ENCODE measurements at regions not wholly inside any gene's neighbourhood (a gene's known extent, or its start where the extent isn't known, plus 50 kb on each side); places are given as distances from the start of the nearest gene placed in this dataset.

- Histone ChIP-seq H3K27ac (no peak overlapping the region), H3K27me3 (no peaks in the 10 kb centered on the region), H3K9me3 (no peaks in the 10 kb centered on the region), H3K4me1 (no peaks in the 10 kb centered on the region), H3K4me3 (no peak overlapping the region), H3K36me3 (no peaks in the 10 kb centered on the region)
- no peak for DNase-seq
- intact Hi-C loops (cut with DNase I; ENCODE audit: low total_unique reads) = no loop called here
- no peak for TF ChIP-seq CTCF (IDR thresholded peaks at IDR 0.05)
These were observed 436.2 kb upstream of the LARGE1 start for GRCh38 chr22:34356481-34356880.

DNA sequence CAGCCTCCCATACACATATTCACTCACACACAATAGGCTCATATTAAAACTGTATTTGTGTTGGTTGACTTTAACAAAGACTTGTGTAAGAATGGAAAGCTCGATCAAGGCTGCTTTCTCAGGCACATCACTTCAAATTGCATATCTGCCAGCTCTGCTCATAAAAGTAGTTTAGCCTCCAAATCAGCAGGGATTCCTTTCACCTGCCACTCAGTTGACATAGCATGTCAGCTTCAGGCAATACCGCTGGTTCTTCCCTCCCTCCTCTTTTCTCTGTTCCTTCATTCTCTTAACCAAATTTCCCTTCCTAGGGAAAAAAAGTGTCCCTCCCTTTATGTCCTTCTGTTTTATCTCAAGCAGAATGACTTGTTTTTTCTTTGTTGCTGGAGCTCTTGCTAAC is 450.4 kb upstream of the LARGE1 start:
- Histone ChIP-seq H3K4me1 (no peaks in the 10 kb centered on the region), H3K27ac (no peak overlapping the region), H3K4me3 (no peak overlapping the region), H3K9me3 (peaks cover 0 to 4% (median 0%) of the 10 kb centered on the region in 3 donors), H3K36me3 (no peaks in the 10 kb centered on the region), H3K27me3 (no peaks in the 10 kb centered on the region)
- TF ChIP-seq CTCF (IDR thresholded peaks at IDR 0.05) = no peak
- intact Hi-C loops (cut with DNase I; ENCODE audit: low total_unique reads) = no loop called here
- no peak for DNase-seq

- no peak overlapping the region for H3K4me3 ChIP-seq
- no peak for DNase-seq
- H3K27me3 ChIP-seq = no peaks in the 10 kb centered on the region
- no peak overlapping the region for H3K27ac ChIP-seq
- TF ChIP-seq CTCF (IDR thresholded peaks at IDR 0.05) = no peak
- no peaks in the 10 kb centered on the region for H3K9me3 ChIP-seq
- H3K4me1 ChIP-seq = no peaks in the 10 kb centered on the region
- no peaks in the 10 kb centered on the region for H3K36me3 ChIP-seq
- intact Hi-C loops (cut with DNase I; ENCODE audit: low total_unique reads) = no loop called here
These were observed 459.5 kb upstream of the LARGE1 start for GRCh38 chr22:34379825-34380224.

DNA sequence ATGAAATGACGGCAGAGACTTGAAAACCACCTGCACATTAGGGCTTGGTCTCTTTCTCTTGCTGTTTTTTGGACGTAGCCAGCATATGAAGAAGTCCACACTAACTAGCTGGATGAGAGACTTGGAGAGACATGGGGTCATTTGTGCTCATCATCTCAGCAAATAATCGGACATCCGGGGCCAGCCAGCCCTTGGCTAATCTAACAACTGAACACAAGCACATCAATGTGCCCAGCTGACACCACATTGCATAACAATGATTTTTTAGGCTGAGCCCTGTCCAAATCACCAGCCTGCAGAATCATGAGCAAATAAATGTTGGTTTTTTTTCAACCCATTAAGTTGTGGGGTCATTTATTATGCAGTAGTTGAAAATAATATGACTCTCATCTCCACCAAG is 460.3 kb upstream of the LARGE1 start:
- no peaks in the 10 kb centered on the region for H3K4me1 ChIP-seq

DNA sequence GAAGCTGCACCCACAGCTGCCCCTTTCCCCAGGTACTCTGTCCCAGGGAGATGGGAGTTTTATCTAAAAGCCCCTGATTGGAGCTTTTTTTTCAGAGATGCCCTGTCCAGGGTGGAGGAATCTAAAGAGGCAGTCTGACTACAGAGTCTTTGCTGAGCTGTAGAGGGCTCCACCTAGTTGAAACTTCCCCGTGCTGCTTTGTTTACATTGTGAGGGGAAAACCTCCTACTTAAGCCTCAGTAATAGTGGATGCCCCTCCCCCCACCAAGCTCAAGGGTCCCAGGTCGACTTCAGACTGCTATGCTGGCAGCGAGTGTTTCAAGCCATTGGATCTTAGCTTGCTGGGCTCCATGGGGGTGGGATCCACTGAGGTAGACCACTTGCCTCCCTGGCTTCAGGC is 470.1 kb upstream of the LARGE1 start:
- intact Hi-C loops (cut with DNase I; ENCODE audit: low total_unique reads) = no loop called here
- Histone ChIP-seq H3K9me3 (peaks cover 0 to 8% (median 0%) of the 10 kb centered on the region in 3 donors), H3K27ac (no peak overlapping the region), H3K4me3 (no peak overlapping the region), H3K4me1 (no peaks in the 10 kb centered on the region), H3K27me3 (no peaks in the 10 kb centered on the region), H3K36me3 (no peaks in the 10 kb centered on the region)
- TF ChIP-seq CTCF (IDR thresholded peaks at IDR 0.05) = no peak
- no peak for DNase-seq

More for the DNA sequence above, 460.3 kb upstream of the LARGE1 start:
- H3K27ac ChIP-seq = no peak overlapping the region
- DNase-seq = no peak
- no peak for TF ChIP-seq CTCF (IDR thresholded peaks at IDR 0.05)
- H3K9me3 ChIP-seq = no peaks in the 10 kb centered on the region
- intact Hi-C loops (cut with DNase I; ENCODE audit: low total_unique reads) = no loop called here
- no peaks in the 10 kb centered on the region for H3K27me3 ChIP-seq
- H3K36me3 ChIP-seq = no peaks in the 10 kb centered on the region
- H3K4me3 ChIP-seq = no peak overlapping the region

DNA sequence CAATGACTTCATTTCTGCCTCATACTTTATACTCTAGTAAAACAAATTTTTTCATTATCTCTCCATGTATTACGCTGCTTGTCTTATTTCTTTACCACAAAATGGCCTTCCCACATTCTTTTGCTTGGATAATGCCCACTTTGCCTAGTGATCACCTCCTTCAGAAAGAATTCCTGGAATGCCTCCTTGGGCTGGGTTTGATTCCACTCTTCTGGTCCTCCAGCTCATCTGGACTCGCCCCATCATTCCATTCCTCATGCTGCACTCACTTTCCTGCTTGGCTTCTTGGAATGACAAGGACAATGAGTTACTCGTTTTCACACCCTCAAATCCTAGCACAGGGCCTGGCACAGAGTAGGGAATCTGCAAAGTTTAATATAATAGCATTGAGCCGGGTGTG is 475.1 kb upstream of the LARGE1 start:
- intact Hi-C loops (cut with DNase I; ENCODE audit: low total_unique reads) = no loop called here
- no peak for TF ChIP-seq CTCF (IDR thresholded peaks at IDR 0.05)

More for the DNA sequence above, 475.1 kb upstream of the LARGE1 start:
- H3K36me3 ChIP-seq = no peaks in the 10 kb centered on the region
- H3K27ac ChIP-seq = no peak overlapping the region
- no peaks in the 10 kb centered on the region for H3K27me3 ChIP-seq
- no peak overlapping the region for H3K4me3 ChIP-seq
- H3K9me3 ChIP-seq = peaks cover 0 to 4% (median 0%) of the 10 kb centered on the region in 3 donors
- DNase-seq = no peak
- no peaks in the 10 kb centered on the region for H3K4me1 ChIP-seq

All from tibial artery (tissue), 4 donors.